ENCODE measurements at regions not wholly inside any gene's neighbourhood (a gene's known extent, or its start where the extent isn't known, plus 50 kb on each side); places are given as distances from the start of the nearest gene placed in this dataset.

GRCh38 chr2:35410431-35411061, 945.0 kb upstream of the CRIM1 start:
- H3K9me3 ChIP-seq, result no peaks in the 10 kb centered on the region

GRCh38 chr2:35409762-35410161, 945.8 kb upstream of the CRIM1 start:
- H3K36me3 ChIP-seq, result no peaks in the 10 kb centered on the region
- no peaks in the 10 kb centered on the region for H3K4me1 ChIP-seq (replicated peaks)
- no peak overlapping the region for H3K27ac ChIP-seq
- H3K4me3 ChIP-seq, result no peak overlapping the region
- H3K27me3 ChIP-seq (replicated peaks; ENCODE audit: insufficient read depth), result no peaks in the 10 kb centered on the region
- H3K9me3 ChIP-seq, result no peaks in the 10 kb centered on the region
- no peak for DNase-seq (ENCODE audit: low spot score)
- 80% methylated on average over 2 of the region's 2 CpGs for WGBS
- intact Hi-C loops (cut with DNase I), result loop anchor here (5.0 to 10.0 kb wide), 2 partner anchors 1312 to 1735 kb away; no protein-coding TSS in a partner anchor
- TF ChIP-seq POLR2A (IDR thresholded peaks at IDR 0.05) (no peak), POLR2AphosphoS5 (IDR thresholded peaks at IDR 0.05) (no peak), CTCF (IDR thresholded peaks at IDR 0.05) (no peak)

More at GRCh38 chr2:35410431-35411061, 945.0 kb upstream of the CRIM1 start:
- no peak overlapping the region for H3K27ac ChIP-seq
- no peaks in the 10 kb centered on the region for H3K36me3 ChIP-seq
- H3K4me1 ChIP-seq (replicated peaks), result no peaks in the 10 kb centered on the region
- WGBS, result 28% methylated on average over 5 of the region's 5 CpGs
- intact Hi-C loops (cut with DNase I), result loop anchor here (10.0 kb wide), 1 partner anchor 1736 kb away; no protein-coding TSS in a partner anchor
- TF ChIP-seq POLR2AphosphoS5 (IDR thresholded peaks at IDR 0.05) (no peak), CTCF (IDR thresholded peaks at IDR 0.05) (peak; percentile 56 to 75 (median 66)), POLR2A (IDR thresholded peaks at IDR 0.05) (no peak)
- DNase-seq (ENCODE audit: low spot score), result peak; percentile 10
- H3K4me3 ChIP-seq, result no peak overlapping the region
- H3K27me3 ChIP-seq (replicated peaks; ENCODE audit: insufficient read depth), result no peaks in the 10 kb centered on the region

- H3K27me3 ChIP-seq (replicated peaks; ENCODE audit: insufficient read depth), result no peaks in the 10 kb centered on the region
- H3K4me3 ChIP-seq, result no peak overlapping the region
- H3K27ac ChIP-seq, result no peak overlapping the region
- no peaks in the 10 kb centered on the region for H3K9me3 ChIP-seq
- H3K4me1 ChIP-seq (replicated peaks), result no peaks in the 10 kb centered on the region
- TF ChIP-seq POLR2AphosphoS5 (IDR thresholded peaks at IDR 0.05), result no peak
- no peak for TF ChIP-seq POLR2A (IDR thresholded peaks at IDR 0.05)
- TF ChIP-seq CTCF (IDR thresholded peaks at IDR 0.05), result no peak
- no peak for DNase-seq (ENCODE audit: low spot score)
- intact Hi-C loops (cut with DNase I), result loop anchor here (5.0 kb wide), 1 partner anchor 1311 kb away; no protein-coding TSS in a partner anchor
- H3K36me3 ChIP-seq, result no peaks in the 10 kb centered on the region
These were observed 947.3 kb upstream of the CRIM1 start for GRCh38 chr2:35408320-35408719.

- TF ChIP-seq POLR2AphosphoS5 (IDR thresholded peaks at IDR 0.05) (no peak), POLR2A (IDR thresholded peaks at IDR 0.05) (no peak), CTCF (IDR thresholded peaks at IDR 0.05) (no peak)
- intact Hi-C loops (cut with DNase I), result no loop called here
These were observed 963.7 kb upstream of the CRIM1 start for GRCh38 chr2:35391736-35392442.

More at GRCh38 chr2:35391736-35392442, 963.7 kb upstream of the CRIM1 start:
- Histone ChIP-seq H3K36me3 (no peaks in the 10 kb centered on the region), H3K27me3 (replicated peaks; ENCODE audit: insufficient read depth) (no peaks in the 10 kb centered on the region), H3K4me3 (no peak overlapping the region), H3K9me3 (no peaks in the 10 kb centered on the region), H3K27ac (no peak overlapping the region), H3K4me1 (replicated peaks) (no peaks in the 10 kb centered on the region)
- 96% methylated on average over 22 of the region's 22 CpGs for WGBS
- no peak for DNase-seq (ENCODE audit: low spot score)

Measured in prostate gland (tissue), 2 donors.